ENCODE measurements at regions not wholly inside any gene's neighbourhood (a gene's known extent, or its start where the extent isn't known, plus 50 kb on each side); places are given as distances from the start of the nearest gene placed in this dataset.
A peak's percentile ranks its signal among the peaks of the same experiment; 100 is the strongest.

- TF ChIP-seq GABPA (IDR thresholded peaks at IDR 0.05; ENCODE audit: borderline replicate concordance, insufficient read depth, low read length): no peak
- TF ChIP-seq YY1 (IDR thresholded peaks at IDR 0.05; ENCODE audit: low read depth, low read length): no peak
- no peak for TF ChIP-seq EGR1 (IDR thresholded peaks at IDR 0.05; ENCODE audit: borderline replicate concordance, low read depth, low read length)
- TF ChIP-seq NANOG (IDR thresholded peaks at IDR 0.05; ENCODE audit: insufficient read depth, low read depth, low read length, poor library complexity, severe bottlenecking): no peak
- TF ChIP-seq CTCF (IDR thresholded peaks at IDR 0.05; ENCODE audit: control extremely low read depth in 1 of 3, insufficient read depth in 1 of 3, low read depth in 1 of 3, low read length in 3 of 3): peak in 2 of 3 experiments; percentile 42 to 54; a peak in 2 of 4 replicates
- no peak for TF ChIP-seq CHD2 (IDR thresholded peaks at IDR 0.05; ENCODE audit: low read length)
Measured at GRCh38 chr4:114417214-114417613, 181.4 kb upstream of the UGT8 start (continued).

Data from H1 (cell line).